Mesenchymal stem cell (in vitro differentiated cells and primary cell): ENCODE measurements at regions not wholly inside any gene's neighbourhood (a gene's known extent, or its start where the extent isn't known, plus 50 kb on each side); places are given as distances from the start of the nearest gene placed in this dataset.

Experiments
- DNase-seq: peaks from one replicate; pipeline ENCODE4 v3.0.0-alpha.2; 2013
- H2AFZ ChIP-seq: one replicate; pipeline ENCODE4 v1.6.1; 2013; ENCODE audit warnings: low read depth, mild to moderate bottlenecking, control low read depth, inconsistent platforms, low read length, moderate library complexity
- H2AK5ac ChIP-seq: 2 replicates; pipeline ENCODE4 v1.6.1; 2013; ENCODE audit warnings: low read length, moderate library complexity, mild to moderate bottlenecking, inconsistent platforms; ENCODE audit not compliant: severe bottlenecking
- H2BK120ac ChIP-seq: one replicate; pipeline ENCODE4 v1.6.1; 2013; ENCODE audit warnings: low read depth, mild to moderate bottlenecking, inconsistent platforms, low read length, moderate library complexity
- H2BK12ac ChIP-seq, 2 experiments: one replicate each; pipeline ENCODE4 v1.6.1; 2013; ENCODE audit warnings: inconsistent platforms in 2 of 2, low read length in 2 of 2, mild to moderate bottlenecking in 2 of 2, moderate library complexity in 2 of 2, control low read depth in 1 of 2
- H2BK15ac ChIP-seq: one replicate; pipeline ENCODE4 v1.6.1; 2013; ENCODE audit warnings: mild to moderate bottlenecking, low read depth, inconsistent platforms; ENCODE audit not compliant: poor library complexity, severe bottlenecking
- H2BK5ac ChIP-seq: 2 replicates; pipeline ENCODE4 v1.6.1; 2013; ENCODE audit warnings: low read depth, mild to moderate bottlenecking, low read length, control low read depth, inconsistent platforms; ENCODE audit not compliant: poor library complexity, severe bottlenecking
- H3K14ac ChIP-seq, 2 experiments: one replicate each; pipeline ENCODE4 v1.6.1; 2013; ENCODE audit warnings: inconsistent platforms in 2 of 2, low read length in 2 of 2, control low read depth in 1 of 2, mild to moderate bottlenecking in 1 of 2, moderate library complexity in 1 of 2
- H3K18ac ChIP-seq, 2 experiments: one replicate each; pipeline ENCODE4 v1.6.1; 2013; ENCODE audit warnings: inconsistent platforms in 2 of 2, low read length in 2 of 2, control low read depth in 1 of 2, low read depth in 1 of 2, mild to moderate bottlenecking in 1 of 2
- H3K23ac ChIP-seq, 2 experiments: one replicate each; pipeline ENCODE4 v1.6.1; 2013; ENCODE audit warnings: inconsistent platforms in 2 of 2, low read length in 2 of 2, mild to moderate bottlenecking in 2 of 2, moderate library complexity in 2 of 2, control low read depth in 1 of 2
- H3K27ac ChIP-seq: 2 replicates; pipeline ENCODE4 v1.5.1; 2013; ENCODE audit warnings: mild to moderate bottlenecking, moderate library complexity, low read length, control low read depth, inconsistent platforms; ENCODE audit not compliant: poor library complexity, severe bottlenecking
- H3K27me3 ChIP-seq, 2 experiments: 2 replicates each; pipeline versions ENCODE4 v1.6.1 to v1.7.0; 2013; ENCODE audit warnings: low read length in 2 of 2, mild to moderate bottlenecking in 2 of 2, moderate library complexity in 2 of 2, control low read depth in 1 of 2, inconsistent platforms in 1 of 2; ENCODE audit not compliant: control insufficient read depth in 1 of 2, insufficient read depth in 1 of 2
- H3K36me3 ChIP-seq, 2 experiments: 2 replicates each; pipeline versions ENCODE4 v1.6.1 to v1.7.0; 2013; ENCODE audit warnings: low read length in 2 of 2, control low read depth in 1 of 2, inconsistent platforms in 1 of 2, low read depth in 1 of 2, mild to moderate bottlenecking in 1 of 2; ENCODE audit not compliant: insufficient read depth in 2 of 2, control insufficient read depth in 1 of 2
- H3K4ac ChIP-seq, 2 experiments: one replicate each; pipeline ENCODE4 v1.6.1; 2013; ENCODE audit warnings: inconsistent platforms in 2 of 2, low read length in 2 of 2, mild to moderate bottlenecking in 2 of 2, moderate library complexity in 2 of 2, control low read depth in 1 of 2, low read depth in 1 of 2
- H3K4me1 ChIP-seq: 2 replicates; pipeline ENCODE4 v1.6.1; 2013; ENCODE audit warnings: low read depth, low read length, control low read depth; ENCODE audit not compliant: control insufficient read depth, insufficient read depth
- H3K4me2 ChIP-seq: 2 replicates; pipeline ENCODE4 v1.6.1; 2013; ENCODE audit warnings: low read length, mild to moderate bottlenecking, inconsistent platforms; ENCODE audit not compliant: poor library complexity, severe bottlenecking
- H3K4me3 ChIP-seq, 2 experiments: 2 replicates each; pipeline versions ENCODE4 v1.5.1 to v1.7.0; 2013; ENCODE audit warnings: low read length in 2 of 2, mild to moderate bottlenecking in 2 of 2, control low read depth in 1 of 2, low read depth in 1 of 2; ENCODE audit not compliant: insufficient read depth in 1 of 2
- H3K79me1 ChIP-seq: replicated peaks from 2 replicates; pipeline ENCODE4 v1.6.1; 2013; ENCODE audit warnings: mild to moderate bottlenecking, control low read depth, low read length, inconsistent platforms; ENCODE audit not compliant: poor library complexity, severe bottlenecking
- H3K9ac ChIP-seq: 2 replicates; pipeline ENCODE4 v1.7.0; 2013; ENCODE audit warnings: mild to moderate bottlenecking, low read length, moderate library complexity
- H3K9me3 ChIP-seq: 2 replicates; pipeline ENCODE4 v1.7.0; 2013; ENCODE audit warnings: mild to moderate bottlenecking, low read length; ENCODE audit not compliant: control insufficient read depth
- H4K8ac ChIP-seq: one replicate; pipeline ENCODE4 v1.6.1; 2013; ENCODE audit warnings: inconsistent platforms, mild to moderate bottlenecking, low read length, moderate library complexity
- H4K91ac ChIP-seq: one replicate; pipeline ENCODE4 v1.6.1; 2013; ENCODE audit warnings: mild to moderate bottlenecking, low read length, inconsistent platforms
- WGBS: methylation state at CpG from one replicate; pipeline ENCODE4 v1.1.7; 2013; ENCODE audit warnings: mixed read lengths; 5-methylcytosine and 5-hydroxymethylcytosine counted together

GRCh38 chr7:17709127-17709526 lies 231.2 kb downstream of the SNX13 start:
- no peaks in the 10 kb centered on the region for H3K36me3 ChIP-seq
- H2AFZ ChIP-seq, result no peak overlapping the region
- no peak overlapping the region for H3K27ac ChIP-seq
- DNase-seq, result no peak
- no peak overlapping the region for H2BK120ac ChIP-seq
- H4K8ac ChIP-seq, result no peak overlapping the region
- WGBS, result 100% methylated on average over 1 of the region's 1 CpG
- H3K9ac ChIP-seq, result no peak overlapping the region
- H3K23ac ChIP-seq, result no peak overlapping the region
- H4K91ac ChIP-seq, result no peak overlapping the region
- no peaks in the 10 kb centered on the region for H3K9me3 ChIP-seq
- H2BK15ac ChIP-seq, result no peak overlapping the region
- no peak overlapping the region for H3K14ac ChIP-seq
- no peak overlapping the region for H2BK5ac ChIP-seq
- no peaks in the 10 kb centered on the region for H3K4me1 ChIP-seq
- no peak overlapping the region for H3K4ac ChIP-seq
- H3K4me2 ChIP-seq, result no peak overlapping the region
- H3K27me3 ChIP-seq, result no peaks in the 10 kb centered on the region
- no peak overlapping the region for H2BK12ac ChIP-seq
- H2AK5ac ChIP-seq, result no peak overlapping the region
- no peak overlapping the region for H3K18ac ChIP-seq
- H3K79me1 ChIP-seq, result no peaks in the 10 kb centered on the region
- no peak overlapping the region for H3K4me3 ChIP-seq

GRCh38 chr7:17709599-17709998 lies 230.7 kb downstream of the SNX13 start:
- no peak overlapping the region for H4K91ac ChIP-seq
- WGBS, result no CpG with 5 or more reads among the region's 2 CpGs
- H2AFZ ChIP-seq, result no peak overlapping the region
- no peak for DNase-seq
- no peaks in the 10 kb centered on the region for H3K9me3 ChIP-seq
- no peak overlapping the region for H2AK5ac ChIP-seq
- H3K4me2 ChIP-seq, result no peak overlapping the region
- no peaks in the 10 kb centered on the region for H3K79me1 ChIP-seq
- H2BK120ac ChIP-seq, result no peak overlapping the region
- no peak overlapping the region for H3K27ac ChIP-seq
- no peaks in the 10 kb centered on the region for H3K36me3 ChIP-seq
- H3K4ac ChIP-seq, result peak overlapping the region in 1 of 2 experiments; percentile 49
- H3K23ac ChIP-seq, result no peak overlapping the region
- H2BK5ac ChIP-seq, result no peak overlapping the region
- H3K9ac ChIP-seq, result no peak overlapping the region
- H3K18ac ChIP-seq, result peak overlapping the region in 1 of 2 experiments; percentile 8
- no peak overlapping the region for H2BK12ac ChIP-seq
- no peak overlapping the region for H3K14ac ChIP-seq
- H3K4me3 ChIP-seq, result no peak overlapping the region
- H2BK15ac ChIP-seq, result no peak overlapping the region
- H4K8ac ChIP-seq, result no peak overlapping the region
- H3K27me3 ChIP-seq, result no peaks in the 10 kb centered on the region
- H3K4me1 ChIP-seq, result no peaks in the 10 kb centered on the region

GRCh38 chr7:17710312-17710711 lies 230.0 kb downstream of the SNX13 start:
- Histone ChIP-seq H3K79me1 (no peaks in the 10 kb centered on the region), H3K27me3 (no peaks in the 10 kb centered on the region), H2BK5ac (no peak overlapping the region), H3K4me2 (no peak overlapping the region), H3K4ac (no peak overlapping the region), H2BK120ac (no peak overlapping the region), H2BK15ac (no peak overlapping the region), H2BK12ac (peak overlapping the region in 1 of 2 experiments; percentile 10), H3K9me3 (no peaks in the 10 kb centered on the region), H3K18ac (peak overlapping the region in 1 of 2 experiments; percentile 57), H3K9ac (no peak overlapping the region), H2AFZ (no peak overlapping the region), H3K36me3 (no peaks in the 10 kb centered on the region), H3K4me1 (no peaks in the 10 kb centered on the region), H3K14ac (no peak overlapping the region), H4K8ac (no peak overlapping the region), H4K91ac (no peak overlapping the region), H3K23ac (no peak overlapping the region), H3K27ac (no peak overlapping the region), H3K4me3 (no peak overlapping the region), H2AK5ac (no peak overlapping the region)
- 90% methylated on average over 2 of the region's 2 CpGs for WGBS
- no peak for DNase-seq

- no CpG with 5 or more reads among the region's 1 CpG for WGBS
- no peak overlapping the region for H3K23ac ChIP-seq
- H3K4ac ChIP-seq, result no peak overlapping the region
- H3K4me3 ChIP-seq, result no peak overlapping the region
- H2BK5ac ChIP-seq, result no peak overlapping the region
- no peak overlapping the region for H4K8ac ChIP-seq
- H3K4me1 ChIP-seq, result no peaks in the 10 kb centered on the region
- no peak overlapping the region for H3K9ac ChIP-seq
- no peak overlapping the region for H2BK120ac ChIP-seq
- no peak for DNase-seq
- no peak overlapping the region for H3K4me2 ChIP-seq
- H3K79me1 ChIP-seq, result no peaks in the 10 kb centered on the region
- H3K9me3 ChIP-seq, result no peaks in the 10 kb centered on the region
- no peaks in the 10 kb centered on the region for H3K27me3 ChIP-seq
- no peak overlapping the region for H2AFZ ChIP-seq
- H3K36me3 ChIP-seq, result no peaks in the 10 kb centered on the region
- no peak overlapping the region for H2BK15ac ChIP-seq
- H3K14ac ChIP-seq, result no peak overlapping the region
- no peak overlapping the region for H3K18ac ChIP-seq
- H3K27ac ChIP-seq, result no peak overlapping the region
- H2BK12ac ChIP-seq, result no peak overlapping the region
- no peak overlapping the region for H4K91ac ChIP-seq
- H2AK5ac ChIP-seq, result no peak overlapping the region
These were observed 226.7 kb downstream of the SNX13 start for GRCh38 chr7:17713584-17713983.
